Anterior cingulate cortex (tissue), 58 donors: ENCODE measurements at regions not wholly inside any gene's neighbourhood (a gene's known extent, or its start where the extent isn't known, plus 50 kb on each side); places are given as distances from the start of the nearest gene placed in this dataset.
A peak's percentile ranks its signal among the peaks of the same experiment; 100 is the strongest.

Experiments
- DNase-seq, 58 donors: peaks; one replicate each; lab custom pipeline; 2025; lab: John Stamatoyannopoulos, UW

GRCh38 chr6:108751282-108751681 lies 96.9 kb upstream of the ARMC2 start:
- DNase-seq: no peak

DNA sequence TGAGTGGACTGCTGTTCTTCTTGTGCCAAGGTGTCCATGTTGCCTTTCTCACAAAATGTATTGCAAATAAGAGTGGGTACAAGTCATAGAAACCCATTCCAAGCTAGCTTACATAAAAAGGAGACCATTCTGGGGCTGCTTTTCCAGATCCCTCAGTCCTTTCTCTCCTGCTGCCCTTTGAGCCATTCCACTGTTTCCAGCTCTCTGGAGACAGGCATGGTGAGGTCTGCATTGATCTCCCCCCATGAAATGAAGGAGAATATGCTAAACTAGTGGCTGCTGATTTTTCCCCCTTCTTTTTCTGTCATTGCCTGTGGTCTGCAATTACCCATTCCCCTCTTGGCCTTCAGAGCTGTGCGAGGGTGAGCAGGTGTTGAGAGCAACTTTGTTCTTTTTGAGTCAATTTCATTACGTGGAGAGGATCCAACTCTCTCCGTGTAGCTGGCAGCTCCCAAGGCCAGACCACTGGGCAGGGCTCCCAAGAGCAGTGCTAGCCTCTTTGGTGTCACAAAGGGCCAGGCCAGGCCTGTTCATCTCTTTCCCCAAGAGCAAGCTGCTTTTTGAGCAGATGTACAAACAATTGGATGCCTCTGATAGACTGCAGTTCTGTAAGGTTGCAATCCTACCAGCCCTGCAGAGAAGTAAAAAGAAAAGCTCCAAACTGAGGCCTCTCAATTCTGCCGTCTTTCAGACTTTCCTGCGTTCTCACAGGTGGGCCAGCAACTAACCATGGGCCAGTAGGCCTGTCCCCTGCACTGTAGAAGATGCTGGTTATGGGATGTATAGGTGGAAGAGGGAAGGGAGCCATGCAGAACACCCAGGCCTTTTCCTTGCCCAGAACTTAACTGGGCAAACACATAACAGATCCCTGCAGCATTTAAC lies 96.1 kb upstream of the ARMC2 start:
- peak in 13 of 58 donors; percentile 5 to 50 (median 32) for DNase-seq

DNA sequence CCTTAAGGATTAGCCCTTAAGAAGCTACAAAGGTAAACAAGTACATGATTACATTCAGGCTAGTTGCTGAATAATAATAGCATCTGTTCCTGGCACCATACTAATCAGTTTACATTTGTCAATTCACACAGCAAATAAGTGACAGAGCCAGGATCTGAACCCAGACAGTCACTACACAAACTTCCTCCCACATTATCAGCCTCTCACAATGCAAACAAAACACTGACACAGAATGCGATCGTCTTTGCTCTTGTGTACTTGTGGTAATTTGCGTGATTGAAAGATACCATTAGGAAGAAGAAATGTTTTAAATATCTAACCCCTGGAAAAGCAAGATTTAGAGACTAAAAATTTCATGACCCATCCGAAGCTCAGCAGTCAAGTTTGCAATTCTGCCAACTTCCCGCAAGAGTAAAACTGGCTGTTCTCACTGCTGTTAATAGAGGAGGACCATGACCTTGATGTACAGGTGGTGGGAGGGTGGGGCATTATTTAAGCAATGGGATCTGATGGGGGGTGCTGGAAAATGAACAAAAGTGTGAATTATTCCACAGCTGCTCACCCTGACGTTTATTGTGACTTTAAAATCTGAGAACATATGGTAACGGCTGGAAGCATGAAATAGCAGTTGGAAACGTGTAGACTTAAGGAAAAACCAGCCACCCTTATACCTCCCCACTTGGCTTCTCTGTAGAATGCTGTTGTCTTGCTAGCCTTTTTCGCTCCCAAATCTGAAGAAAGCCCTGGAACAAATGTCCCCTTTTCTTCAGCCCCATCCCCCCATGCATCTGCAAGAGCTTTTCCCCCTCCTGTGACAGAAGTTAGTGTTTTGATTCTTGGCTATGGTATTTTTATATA lies 95.3 kb upstream of the ARMC2 start:
- DNase-seq: peak in 1 of 58 donors; percentile 14

DNA sequence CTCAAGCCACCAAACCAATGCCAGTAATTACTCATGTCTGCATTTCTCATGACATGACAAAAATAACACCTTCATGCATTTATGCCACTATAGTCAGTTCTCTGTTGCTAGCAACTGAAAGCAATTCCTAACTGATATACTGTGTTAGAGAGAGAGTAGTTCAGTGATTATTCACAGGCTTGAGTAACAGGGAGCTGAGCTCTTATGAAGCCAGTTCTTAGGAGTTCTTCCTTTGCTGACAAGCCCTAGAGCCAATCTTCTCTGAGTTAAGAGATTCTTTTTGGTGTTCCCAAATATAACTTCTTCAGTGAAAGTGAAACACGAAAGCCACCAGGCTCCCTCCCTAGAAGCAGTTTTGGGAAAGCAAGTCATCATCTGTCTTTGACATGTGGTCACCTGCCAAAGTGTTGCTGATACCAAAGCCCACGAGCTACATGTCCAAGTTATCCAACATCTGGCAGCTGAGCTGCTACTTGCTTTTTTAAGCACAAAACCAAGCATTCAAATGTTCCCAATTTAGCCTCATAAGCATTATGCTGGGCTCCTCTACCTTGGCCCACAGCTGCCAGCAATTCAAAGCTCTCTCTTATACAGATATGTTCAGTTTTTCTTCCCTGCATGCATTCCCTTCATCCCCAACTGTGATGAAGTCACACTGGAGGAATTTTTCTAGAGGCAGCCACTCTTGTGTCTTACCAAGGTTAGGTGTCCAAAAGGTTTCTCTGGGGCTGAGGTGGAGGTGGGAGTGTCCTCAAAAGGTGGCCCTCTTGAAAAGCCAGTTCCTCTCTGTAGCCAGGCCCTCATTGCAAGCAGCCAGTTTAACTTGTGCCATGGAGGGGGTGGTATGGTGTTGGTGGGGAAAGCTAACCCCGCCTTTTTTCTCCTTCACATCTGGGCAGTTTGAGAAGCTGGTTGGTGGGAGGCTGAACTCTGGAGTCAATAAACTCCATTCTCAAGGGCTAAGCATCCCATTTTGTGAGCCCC lies 92.7 kb upstream of the ARMC2 start:
- DNase-seq: no peak

DNA sequence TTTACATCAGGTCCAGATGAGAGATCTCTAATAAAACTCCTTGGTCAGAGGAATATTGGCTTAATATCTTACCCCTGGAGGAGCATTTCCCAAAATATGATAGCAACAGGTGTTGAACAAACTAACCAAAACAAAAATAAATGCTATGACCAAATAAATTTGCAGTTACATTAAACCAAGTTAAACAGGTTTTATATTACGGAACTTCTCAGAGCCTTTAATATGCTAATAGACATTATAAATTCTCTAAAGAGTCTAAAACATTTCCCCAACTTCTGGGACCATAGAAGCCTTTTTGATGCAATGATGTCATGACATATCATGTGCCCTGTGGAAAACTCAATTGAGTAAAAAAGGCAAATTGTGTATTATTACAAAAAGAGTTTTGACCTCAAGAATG lies 90.9 kb upstream of the ARMC2 start:
- DNase-seq: no peak

DNA sequence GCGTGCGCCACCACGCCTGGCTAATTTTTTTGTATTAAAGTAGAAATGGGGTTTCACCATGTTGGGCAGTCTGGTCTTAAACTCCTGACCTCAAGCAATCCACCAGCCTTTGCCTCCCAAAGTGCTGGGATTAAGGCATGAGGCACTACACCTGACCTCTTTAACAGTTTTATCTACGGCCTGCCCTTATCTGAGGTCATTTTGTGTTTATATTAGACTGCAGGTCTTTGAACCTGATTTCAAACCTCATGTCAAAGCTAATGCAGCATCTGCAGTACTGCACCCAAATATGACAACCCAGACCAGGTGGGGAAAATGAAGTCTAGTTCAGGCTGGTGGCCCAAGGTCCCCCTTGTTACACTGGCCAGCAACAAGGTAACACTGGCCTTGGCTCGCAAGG lies 89.3 kb upstream of the ARMC2 start:
- no peak for DNase-seq

DNA sequence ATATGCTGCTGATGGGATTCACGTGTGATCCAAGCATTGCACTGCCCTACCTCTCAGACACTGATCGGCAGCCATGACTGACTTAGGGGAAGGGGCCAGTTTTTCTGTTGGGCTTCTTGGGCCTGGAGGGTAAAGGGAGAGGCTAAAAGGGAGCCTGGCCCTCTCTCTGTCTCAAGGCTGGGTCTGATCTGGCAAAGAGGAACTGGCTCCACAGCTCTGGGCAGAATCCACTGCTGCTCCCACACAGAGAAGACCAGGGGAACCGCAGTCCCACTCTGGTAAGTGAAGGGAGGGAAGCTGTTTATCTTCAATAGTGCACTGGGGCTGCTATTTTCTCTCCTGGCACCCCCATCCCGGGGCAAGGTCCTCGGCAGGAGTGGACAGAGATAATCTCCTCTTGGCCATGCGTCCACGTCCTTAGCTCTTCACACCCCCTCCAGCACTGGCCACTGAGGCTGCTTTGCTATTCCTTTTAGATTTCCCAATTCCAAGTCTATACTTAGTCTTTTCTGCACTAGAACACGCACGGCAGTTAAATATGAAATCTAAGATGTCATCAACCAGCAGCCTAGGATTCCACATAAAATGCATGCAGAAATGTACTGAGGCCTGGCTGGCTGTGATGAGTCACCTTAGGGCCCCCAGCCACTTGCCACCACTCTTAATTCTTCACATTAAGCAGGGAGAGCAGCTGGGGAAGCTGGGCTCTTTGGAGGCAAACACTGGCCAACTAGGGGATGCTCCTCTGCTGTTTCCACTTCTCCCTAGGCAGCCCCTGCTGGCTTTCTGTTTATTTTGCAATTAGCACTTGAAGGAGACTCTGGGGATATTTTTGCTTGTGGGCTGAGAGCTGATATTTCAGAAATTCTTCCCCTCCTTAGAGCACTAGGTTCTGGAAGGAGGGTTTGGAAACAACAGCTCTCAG lies 87.8 kb upstream of the ARMC2 start:
- DNase-seq: peak in 1 of 58 donors; percentile 20

DNA sequence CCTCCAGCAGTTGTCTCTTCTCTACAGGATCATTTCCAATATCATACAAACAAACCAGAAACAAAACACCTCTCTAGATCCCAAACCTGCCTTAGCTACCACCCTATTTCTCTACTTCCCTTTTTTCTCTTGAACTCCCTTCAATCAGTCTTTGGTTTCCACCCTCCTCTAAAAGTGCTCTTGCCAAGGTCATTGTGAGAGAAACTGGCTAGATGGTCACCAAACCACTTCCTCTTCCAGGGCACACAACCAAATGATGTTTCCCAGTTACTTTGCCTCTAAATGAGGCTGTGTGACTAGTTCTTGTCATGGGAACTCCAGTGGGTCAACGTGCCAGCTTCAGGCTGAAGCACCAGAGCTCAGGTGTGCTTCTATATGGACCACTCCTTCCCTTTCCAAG lies 85.8 kb upstream of the ARMC2 start:
- DNase-seq: no peak

- DNase-seq: no peak
Observed at GRCh38 chr6:108763931-108764579, 84.2 kb upstream of the ARMC2 start.

- DNase-seq: peak in 8 of 58 donors; percentile 8 to 70 (median 18)
Observed at GRCh38 chr6:108764580-108764950, 83.7 kb upstream of the ARMC2 start.

DNA sequence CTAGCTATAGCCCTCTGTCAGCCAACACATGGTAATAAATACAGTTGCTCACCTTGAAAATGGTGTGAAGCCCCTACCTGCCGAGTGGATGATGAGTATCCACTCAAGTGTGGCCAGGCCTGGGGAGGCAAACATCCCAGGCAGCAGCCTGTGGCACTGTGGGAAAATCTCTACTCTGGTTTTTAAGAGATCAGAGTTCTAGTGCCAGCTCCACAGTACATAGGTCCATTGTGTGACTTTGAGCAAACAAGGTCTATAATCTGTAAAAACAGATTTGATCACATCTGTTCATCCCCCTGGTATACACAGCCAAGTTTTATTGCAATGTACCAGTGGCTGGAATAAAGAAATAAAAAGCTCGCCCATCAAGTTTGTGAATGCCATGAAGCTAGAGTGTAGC lies 82.7 kb upstream of the ARMC2 start:
- no peak for DNase-seq

DNA sequence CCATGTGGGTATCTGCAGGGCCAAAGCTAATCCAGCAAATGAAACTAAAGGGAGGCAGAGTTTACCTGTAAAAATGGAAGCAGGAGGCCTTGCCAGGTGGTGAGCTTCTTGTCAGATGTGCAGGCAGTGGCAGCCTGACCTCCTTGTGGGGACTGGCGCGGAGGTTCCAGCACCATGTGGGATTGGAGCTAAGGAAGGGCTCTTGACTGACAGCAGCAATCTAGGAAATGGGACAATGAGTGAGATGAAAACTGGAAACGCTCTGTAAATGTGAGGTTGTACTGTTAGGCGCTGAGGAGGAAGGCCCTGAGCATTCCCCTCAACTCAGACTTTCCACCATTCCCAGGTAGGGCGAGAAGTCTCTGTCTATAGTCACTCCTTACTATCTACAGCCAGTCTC lies 81.8 kb upstream of the ARMC2 start:
- no peak for DNase-seq

DNA sequence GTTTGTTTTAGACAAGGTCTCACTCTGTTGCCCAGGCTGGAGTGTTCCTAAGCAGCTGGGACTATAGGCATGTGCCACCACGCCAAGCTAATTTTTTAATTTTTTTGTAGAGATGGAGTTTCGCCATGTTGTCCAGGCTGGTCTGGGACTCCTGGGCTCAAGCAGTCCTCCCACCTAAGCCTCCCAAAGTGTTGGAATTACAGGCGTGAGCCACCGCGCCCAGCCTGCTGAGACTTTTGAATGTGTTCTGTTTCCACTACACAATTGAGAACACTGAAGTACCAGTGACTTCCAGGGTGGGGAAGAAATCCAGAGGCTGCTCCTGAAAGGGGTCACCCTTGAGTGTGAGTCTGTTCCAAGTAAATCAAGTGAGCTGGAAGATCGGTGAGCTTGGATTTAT lies 81.3 kb upstream of the ARMC2 start:
- DNase-seq: no peak

- DNase-seq: no peak
Observed at GRCh38 chr6:108767418-108768165, 80.6 kb upstream of the ARMC2 start.

GRCh38 chr6:108768166-108768555 lies 80.1 kb upstream of the ARMC2 start:
- DNase-seq: no peak

DNA sequence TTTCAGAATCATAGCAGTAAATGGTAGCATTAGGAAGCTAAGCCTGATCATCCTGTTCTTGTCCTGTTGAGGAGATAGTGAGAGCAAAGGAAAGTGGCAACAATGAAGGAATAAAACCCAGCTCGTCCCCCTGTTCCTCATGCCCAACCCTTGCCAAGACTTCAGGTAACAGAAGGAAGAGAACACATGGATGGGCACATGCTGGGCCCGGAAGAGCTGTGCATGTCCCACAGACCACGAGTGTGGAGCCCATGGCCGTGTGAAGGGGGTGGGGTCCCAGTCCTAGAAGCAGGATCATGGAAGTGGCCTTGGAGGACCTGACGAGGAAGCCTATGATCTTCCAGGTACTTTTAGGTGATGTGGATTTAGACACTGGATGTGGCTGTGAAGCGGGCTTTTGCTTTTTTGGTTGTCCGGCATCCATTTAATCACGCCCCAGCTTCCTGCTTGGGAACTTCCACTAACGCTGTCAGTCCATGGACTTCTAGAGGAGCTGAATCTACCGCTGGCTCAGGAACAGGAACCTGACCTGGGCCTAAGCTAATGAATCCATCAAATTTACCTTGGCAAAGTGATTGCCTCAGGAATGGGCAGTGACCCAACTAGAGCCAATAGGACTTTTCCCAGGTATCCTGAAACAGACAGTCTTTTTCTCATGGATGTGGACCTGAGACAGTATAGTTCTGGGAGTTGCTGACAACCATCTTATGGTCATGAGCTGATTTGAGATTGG lies 79.3 kb upstream of the ARMC2 start:
- DNase-seq: no peak

DNA sequence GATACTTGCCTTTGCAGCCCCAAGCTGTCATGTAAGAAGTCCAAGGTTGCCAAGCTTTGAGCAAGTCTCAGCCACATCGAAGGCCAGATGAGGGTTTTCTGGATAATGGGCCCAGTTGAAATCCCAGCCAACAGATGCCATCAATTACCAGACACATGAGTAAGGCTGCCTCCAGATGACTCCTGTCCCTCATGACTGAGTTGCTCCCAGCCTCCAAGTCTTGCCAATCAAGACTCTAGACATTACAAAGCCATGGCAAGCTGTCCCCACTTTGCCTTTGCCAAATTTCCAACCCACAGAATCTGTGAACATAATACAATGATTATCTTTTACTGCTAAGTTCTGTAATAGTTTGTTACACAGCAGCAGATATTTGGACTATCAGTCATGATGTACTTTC lies 76.8 kb upstream of the ARMC2 start:
- no peak for DNase-seq
